BJ (cell line): ENCODE measurements at regions not wholly inside any gene's neighbourhood (a gene's known extent, or its start where the extent isn't known, plus 50 kb on each side); places are given as distances from the start of the nearest gene placed in this dataset.

ENCODE experiments used
- CTCF ChIA-PET: fragments of 350-600 bp; formaldehyde crosslinking; extraction: SDS; loops from one replicate; lab custom pipeline; 2021; ENCODE audit warnings: antibody characterized with exemption, inconsistent platforms; lab: Yijun Ruan, JAX
- POLR2A ChIA-PET: fragments of 300-600 bp; sonication (Branson Sonifier 250); formaldehyde crosslinking; extraction: SDS; loops from one replicate; lab custom pipeline; 2021; ENCODE audit warnings: antibody characterized with exemption; lab: Charles Lee
- DNase-seq: peaks from one replicate; pipeline ENCODE4 v3.0.0-alpha.2; 2011; ENCODE audit warnings: low read depth
- H3K27me3 ChIP-seq: 2 replicates; pipeline ENCODE4 v1.6.0; 2011; ENCODE audit warnings: low read length; ENCODE audit not compliant: control insufficient read depth, insufficient read depth
- H3K36me3 ChIP-seq: 2 replicates; pipeline ENCODE4 v1.5.1; 2011; ENCODE audit warnings: low read length; ENCODE audit not compliant: control insufficient read depth, insufficient read depth
- H3K4me3 ChIP-seq: 2 replicates; pipeline ENCODE4 v1.5.1; 2011; ENCODE audit warnings: low read depth, mild to moderate bottlenecking, control low read depth, low read length
- CTCF ChIP-seq: IDR thresholded peaks from 2 replicates; pipeline ENCODE4 v1.5.1; 2011; ENCODE audit warnings: low read depth, mild to moderate bottlenecking, control low read depth, inconsistent platforms, low read length, moderate library complexity; ENCODE audit not compliant: insufficient read depth

DNA sequence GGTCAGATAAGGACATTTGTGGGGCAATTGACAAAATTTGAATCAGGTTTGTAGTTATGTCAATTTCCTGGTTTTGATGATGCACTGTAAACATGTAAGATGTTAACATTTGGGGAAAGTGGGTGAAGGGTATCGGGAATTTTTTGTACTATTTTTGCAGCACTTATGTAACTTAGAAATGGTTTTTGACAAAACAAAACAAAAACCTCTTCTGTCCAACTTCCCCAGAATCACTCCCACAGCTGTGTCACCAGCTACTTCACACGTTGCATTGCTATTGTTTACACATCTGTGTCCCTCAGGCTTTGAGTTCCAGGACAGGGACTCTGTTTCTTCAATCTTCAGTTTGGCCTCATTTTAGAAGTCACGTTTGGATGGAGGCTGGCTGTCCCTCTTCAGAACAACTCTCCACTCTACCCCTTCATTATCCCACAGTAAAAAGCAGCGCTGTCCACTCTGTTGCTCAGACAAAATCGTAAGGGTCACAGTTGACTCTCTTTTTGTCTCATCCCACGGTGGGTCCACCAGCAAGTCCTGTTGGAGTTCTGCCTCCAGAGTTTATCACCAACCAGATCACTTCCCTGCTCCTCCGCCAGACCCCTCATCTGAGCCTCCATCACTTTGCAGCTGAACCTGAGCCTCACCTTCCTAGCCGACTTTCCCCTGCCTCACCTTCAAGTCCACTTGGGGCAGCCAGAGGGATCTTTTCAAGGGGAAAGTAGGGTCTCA lies 63.2 kb downstream of the NENF start:
- CTCF ChIA-PET, result interaction anchor here (1.5 kb wide), 1 partner anchor 254 kb away, joined by 3 read pairs; no protein-coding TSS in a partner anchor
- H3K4me3 ChIP-seq, result no peak overlapping the region
- POLR2A ChIA-PET, result no interaction called here
- no peak for DNase-seq
- H3K36me3 ChIP-seq, result no peaks in the 10 kb centered on the region
- peaks cover 14% of the 10 kb centered on the region for H3K27me3 ChIP-seq
- TF ChIP-seq CTCF, result no peak

DNA sequence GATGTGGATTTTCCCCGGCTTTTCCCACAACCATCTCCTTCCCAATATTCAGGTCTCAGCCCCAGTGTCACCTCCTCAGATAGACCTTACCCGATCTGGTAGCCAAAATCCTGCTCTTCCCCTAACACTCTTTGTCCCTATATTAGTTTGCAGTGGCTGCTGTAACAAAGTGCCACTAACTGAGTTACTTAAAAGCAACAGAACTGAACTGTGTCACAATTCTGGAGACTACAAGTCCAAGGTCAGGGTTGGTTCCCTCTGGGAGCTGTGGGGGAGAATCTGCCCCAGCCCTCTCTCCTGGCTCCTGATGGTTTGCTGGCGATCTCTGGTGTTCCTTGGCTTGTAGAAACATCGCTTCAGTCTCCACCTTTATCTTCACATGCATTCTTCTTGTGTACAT lies 64.0 kb downstream of the NENF start:
- TF ChIP-seq CTCF, result no peak
- CTCF ChIA-PET, result no interaction called here
- POLR2A ChIA-PET, result no interaction called here

GRCh38 chr1:212497553-212497952 lies 64.8 kb downstream of the NENF start:
- CTCF ChIA-PET, result interaction anchor here (0.8 to 1.1 kb wide), 2 partner anchors 13 to 21 kb away, joined by 3 read pairs; no protein-coding TSS in a partner anchor
- DNase-seq, result no peak
- Histone ChIP-seq H3K27me3 (peaks cover 8% of the 10 kb centered on the region), H3K36me3 (no peaks in the 10 kb centered on the region), H3K4me3 (no peak overlapping the region)
- POLR2A ChIA-PET, result no interaction called here
- TF ChIP-seq CTCF, result no peak

More for the DNA sequence above, 64.0 kb downstream of the NENF start:
- Histone ChIP-seq H3K4me3 (no peak overlapping the region), H3K27me3 (peaks cover 10% of the 10 kb centered on the region), H3K36me3 (no peaks in the 10 kb centered on the region)
- no peak for DNase-seq

- H3K27me3 ChIP-seq, result peaks cover 8% of the 10 kb centered on the region
- POLR2A ChIA-PET, result no interaction called here
- H3K4me3 ChIP-seq, result no peak overlapping the region
- no peaks in the 10 kb centered on the region for H3K36me3 ChIP-seq
- no peak for DNase-seq
- no peak for TF ChIP-seq CTCF
- CTCF ChIA-PET, result interaction anchor here (0.8 to 1.1 kb wide), 2 partner anchors 12 to 21 kb away, joined by 3 read pairs; no protein-coding TSS in a partner anchor
These were observed 65.7 kb downstream of the NENF start for GRCh38 chr1:212498283-212499040.

- peaks cover 6% of the 10 kb centered on the region for H3K27me3 ChIP-seq
- POLR2A ChIA-PET, result no interaction called here
- no peak for TF ChIP-seq CTCF
- DNase-seq, result no peak
- CTCF ChIA-PET, result interaction anchor here (0.9 kb wide), 1 partner anchor 55 kb away, joined by 3 read pairs; no protein-coding TSS in a partner anchor
- no peak overlapping the region for H3K4me3 ChIP-seq
- no peaks in the 10 kb centered on the region for H3K36me3 ChIP-seq
These were observed 67.6 kb downstream of the NENF start for GRCh38 chr1:212500351-212500750.
